CD4-positive, alpha-beta memory T cell (primary cell): ENCODE measurements at regions not wholly inside any gene's neighbourhood (a gene's known extent, or its start where the extent isn't known, plus 50 kb on each side); places are given as distances from the start of the nearest gene placed in this dataset.

Experiments
- CTCF ChIA-PET: fragments of 350-600 bp; sonication (Branson Sonifier 250); formaldehyde crosslinking; loops from one replicate; lab custom pipeline; 2021; ENCODE audit warnings: inconsistent platforms; ENCODE audit not compliant: partially characterized antibody; lab: Charles Lee
- POLR2A ChIA-PET: fragments of 350-600 bp; sonication (Branson Sonifier 250); formaldehyde crosslinking; loops from one replicate; lab custom pipeline; 2021; ENCODE audit not compliant: partially characterized antibody; lab: Charles Lee
- DNase-seq, 5 donors: peaks; one replicate each; pipeline versions ENCODE4 v3.0.0 to v3.0.0-alpha.2; 2020 to 2022; ENCODE audit warnings: mixed read lengths in 1 of 5
- H3K27ac ChIP-seq: one replicate; pipeline ENCODE4 v1.7.0; 2013; ENCODE audit warnings: low read depth, low read length
- H3K27me3 ChIP-seq: 2 replicates; pipeline ENCODE4 v1.7.0; 2013; ENCODE audit warnings: mild to moderate bottlenecking, low read length, moderate library complexity; ENCODE audit not compliant: insufficient read depth
- H3K36me3 ChIP-seq: 2 replicates; pipeline ENCODE4 v1.7.0; 2013; ENCODE audit warnings: mild to moderate bottlenecking, low read length, moderate library complexity; ENCODE audit not compliant: insufficient read depth
- H3K4me1 ChIP-seq: 2 replicates; pipeline ENCODE4 v1.7.0; 2013; ENCODE audit warnings: mild to moderate bottlenecking, low read length, moderate library complexity; ENCODE audit not compliant: insufficient read depth
- H3K4me3 ChIP-seq, 2 donors: one replicate each; pipeline ENCODE4 v1.7.0; 2013; ENCODE audit warnings: low read length in 2 of 2, mild to moderate bottlenecking in 1 of 2
- H3K9me3 ChIP-seq, 2 donors: one replicate each; pipeline ENCODE4 v1.7.0; 2013; ENCODE audit warnings: low read length in 2 of 2, control low read depth in 1 of 2; ENCODE audit not compliant: control insufficient read depth in 1 of 2
- H3K27ac Mint-ChIP-seq, 7 donors: one replicate each; pipeline ENCODE4 v1.8.0; 2020 to 2021; ENCODE audit warnings: mixed read lengths in 7 of 7, mild to moderate bottlenecking in 6 of 7, inconsistent platforms in 3 of 7, moderate library complexity in 3 of 7
- H3K27me3 Mint-ChIP-seq, 2 donors: one replicate each; pipeline ENCODE4 v1.8.0; 2020 to 2021; ENCODE audit warnings: mixed read lengths in 2 of 2
- H3K36me3 Mint-ChIP-seq, 2 donors: one replicate each; pipeline ENCODE4 v1.8.0; 2020 to 2021; ENCODE audit warnings: mixed read lengths in 2 of 2, inconsistent platforms in 1 of 2, mild to moderate bottlenecking in 1 of 2
- H3K4me1 Mint-ChIP-seq, 4 donors: one replicate each; pipeline ENCODE4 v1.8.0; 2020 to 2021; ENCODE audit warnings: mixed read lengths in 4 of 4, mild to moderate bottlenecking in 1 of 4
- H3K4me3 Mint-ChIP-seq, 8 donors: one replicate each; pipeline ENCODE4 v1.8.0; 2020 to 2021; ENCODE audit warnings: mixed read lengths in 8 of 8, mild to moderate bottlenecking in 7 of 8, moderate library complexity in 6 of 8, inconsistent platforms in 3 of 8
- H3K9me3 Mint-ChIP-seq, 8 donors: one replicate each; pipeline ENCODE4 v1.8.0; 2020 to 2021; ENCODE audit warnings: mixed read lengths in 8 of 8, mild to moderate bottlenecking in 5 of 8, inconsistent platforms in 3 of 8, moderate library complexity in 1 of 8
- intact Hi-C: fragments of 100-400 bp; cut with micrococcal nuclease; formaldehyde crosslinking; loops from one replicate; pipeline ENCODE4 v1.15.1; 2023

DNA sequence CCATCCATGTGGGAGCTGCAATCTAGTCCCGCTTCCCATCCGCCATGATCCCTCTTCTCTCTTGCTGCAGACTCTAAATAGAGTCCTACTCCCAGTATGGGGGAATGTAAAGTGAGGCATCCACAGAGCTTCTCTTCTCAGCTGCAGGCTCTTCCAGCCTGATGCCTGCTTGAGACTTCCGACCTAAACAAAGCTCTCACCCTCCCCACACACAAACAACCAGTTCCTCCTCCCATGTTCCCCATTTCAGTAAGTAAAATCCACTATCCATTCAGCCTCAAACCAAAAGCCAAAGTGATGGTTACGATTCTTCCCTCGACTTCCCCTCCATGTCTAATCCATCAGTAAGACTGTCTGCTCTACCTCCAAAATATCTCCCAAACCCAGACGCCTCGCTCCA lies 108.2 kb upstream of the NFE2L3 start:
- Histone ChIP-seq H3K9me3 (no peaks in the 10 kb centered on the region), H3K27ac (no peak overlapping the region), H3K27me3 (no peaks in the 10 kb centered on the region), H3K36me3 (no peaks in the 10 kb centered on the region), H3K4me3 (no peak overlapping the region), H3K4me1 (no peaks in the 10 kb centered on the region)
- no peak overlapping the region for H3K27ac Mint-ChIP-seq
- intact Hi-C loops: no loop called here
- H3K4me1 Mint-ChIP-seq: no peaks in the 10 kb centered on the region
- no peaks in the 10 kb centered on the region for H3K36me3 Mint-ChIP-seq
- CTCF ChIA-PET: no interaction called here
- POLR2A ChIA-PET: no interaction called here
- no peak for DNase-seq
- peaks cover 17 to 22% of the 10 kb centered on the region in 2 donors for H3K27me3 Mint-ChIP-seq
- no peaks in the 10 kb centered on the region for H3K9me3 Mint-ChIP-seq
- H3K4me3 Mint-ChIP-seq: no peak overlapping the region

- H3K4me3 Mint-ChIP-seq: no peak overlapping the region
- H3K4me1 ChIP-seq: no peaks in the 10 kb centered on the region
- ChIA-PET POLR2A (no interaction called here), CTCF (no interaction called here)
- H3K36me3 Mint-ChIP-seq: no peaks in the 10 kb centered on the region
- H3K4me3 ChIP-seq: no peak overlapping the region
- intact Hi-C loops: no loop called here
- peaks cover 17 to 20% of the 10 kb centered on the region in 2 donors for H3K27me3 Mint-ChIP-seq
- H3K27ac Mint-ChIP-seq: no peak overlapping the region
- H3K27me3 ChIP-seq: no peaks in the 10 kb centered on the region
- H3K4me1 Mint-ChIP-seq: no peaks in the 10 kb centered on the region
- no peaks in the 10 kb centered on the region for H3K9me3 ChIP-seq
- H3K9me3 Mint-ChIP-seq: no peaks in the 10 kb centered on the region
- no peak overlapping the region for H3K27ac ChIP-seq
- DNase-seq: no peak
- H3K36me3 ChIP-seq: no peaks in the 10 kb centered on the region
Measured at GRCh38 chr7:26044320-26044719, 107.7 kb upstream of the NFE2L3 start.

GRCh38 chr7:26046150-26046549 lies 105.8 kb upstream of the NFE2L3 start:
- Histone ChIP-seq H3K9me3 (no peaks in the 10 kb centered on the region), H3K27me3 (no peaks in the 10 kb centered on the region), H3K36me3 (no peaks in the 10 kb centered on the region), H3K4me1 (no peaks in the 10 kb centered on the region), H3K27ac (no peak overlapping the region), H3K4me3 (no peak overlapping the region)
- CTCF ChIA-PET: no interaction called here
- intact Hi-C loops: no loop called here
- Mint-ChIP-seq H3K27ac (no peak overlapping the region), H3K4me1 (no peaks in the 10 kb centered on the region), H3K27me3 (peaks cover 17 to 21% of the 10 kb centered on the region in 2 donors), H3K4me3 (no peak overlapping the region), H3K9me3 (peaks cover 0 to 4% (median 0%) of the 10 kb centered on the region in 8 donors), H3K36me3 (no peaks in the 10 kb centered on the region)
- DNase-seq: no peak
- POLR2A ChIA-PET: no interaction called here

DNA sequence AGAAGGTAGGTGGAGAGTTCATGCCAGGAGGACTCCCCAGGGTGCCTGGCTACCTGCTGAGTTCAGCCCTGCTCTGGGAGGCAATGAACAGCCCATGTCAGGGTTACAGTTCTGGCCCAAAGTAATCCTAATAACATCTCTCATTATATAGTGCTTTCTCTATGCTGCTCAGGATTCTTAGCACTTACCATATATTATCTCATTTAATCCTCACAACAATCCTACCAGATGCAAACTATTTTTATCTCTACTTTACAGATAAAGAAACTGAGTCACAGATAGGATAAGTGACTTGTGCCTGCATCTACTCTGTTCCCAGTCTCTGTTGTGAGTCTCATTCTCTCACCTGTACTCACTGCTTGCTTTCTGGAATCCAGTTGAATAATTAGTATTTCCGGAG lies 105.1 kb upstream of the NFE2L3 start:
- POLR2A ChIA-PET: no interaction called here
- Histone ChIP-seq H3K4me3 (no peak overlapping the region), H3K36me3 (no peaks in the 10 kb centered on the region), H3K27ac (no peak overlapping the region), H3K4me1 (no peaks in the 10 kb centered on the region), H3K27me3 (no peaks in the 10 kb centered on the region), H3K9me3 (no peaks in the 10 kb centered on the region)
- no peak overlapping the region for H3K27ac Mint-ChIP-seq
- peaks cover 19 to 24% of the 10 kb centered on the region in 2 donors for H3K27me3 Mint-ChIP-seq
- CTCF ChIA-PET: no interaction called here
- no peaks in the 10 kb centered on the region for H3K36me3 Mint-ChIP-seq
- H3K9me3 Mint-ChIP-seq: peaks cover 0 to 4% (median 0%) of the 10 kb centered on the region in 8 donors
- DNase-seq: no peak
- H3K4me3 Mint-ChIP-seq: no peak overlapping the region
- intact Hi-C loops: no loop called here
- no peaks in the 10 kb centered on the region for H3K4me1 Mint-ChIP-seq

- Mint-ChIP-seq H3K4me1 (no peaks in the 10 kb centered on the region), H3K9me3 (peaks cover 0 to 11% (median 3%) of the 10 kb centered on the region in 8 donors), H3K36me3 (no peaks in the 10 kb centered on the region), H3K4me3 (no peak overlapping the region), H3K27me3 (peaks cover 22 to 28% of the 10 kb centered on the region in 2 donors), H3K27ac (no peak overlapping the region)
- Histone ChIP-seq H3K4me1 (no peaks in the 10 kb centered on the region), H3K9me3 (no peaks in the 10 kb centered on the region), H3K27ac (no peak overlapping the region), H3K36me3 (no peaks in the 10 kb centered on the region), H3K27me3 (no peaks in the 10 kb centered on the region), H3K4me3 (no peak overlapping the region)
- no peak for DNase-seq
- intact Hi-C loops: no loop called here
- ChIA-PET CTCF (interaction anchor here (1.1 to 3.0 kb wide), 2 partner anchors 11 to 15 kb away, joined by 3 to 11 read pairs; no protein-coding TSS in a partner anchor), POLR2A (no interaction called here)
Measured at GRCh38 chr7:26048663-26049062, 103.3 kb upstream of the NFE2L3 start.

GRCh38 chr7:26049081-26049480 lies 102.9 kb upstream of the NFE2L3 start:
- Mint-ChIP-seq H3K36me3 (no peaks in the 10 kb centered on the region), H3K27me3 (peaks cover 18 to 26% of the 10 kb centered on the region in 2 donors), H3K4me3 (no peak overlapping the region), H3K4me1 (no peaks in the 10 kb centered on the region), H3K9me3 (peaks cover 0 to 15% (median 3%) of the 10 kb centered on the region in 8 donors), H3K27ac (no peak overlapping the region)
- ChIA-PET POLR2A (no interaction called here), CTCF (interaction anchor here (1.1 to 3.0 kb wide), 2 partner anchors 11 to 15 kb away, joined by 3 to 11 read pairs; no protein-coding TSS in a partner anchor)
- Histone ChIP-seq H3K27me3 (no peaks in the 10 kb centered on the region), H3K4me1 (no peaks in the 10 kb centered on the region), H3K4me3 (no peak overlapping the region), H3K27ac (no peak overlapping the region), H3K36me3 (no peaks in the 10 kb centered on the region), H3K9me3 (no peaks in the 10 kb centered on the region)
- no peak for DNase-seq
- intact Hi-C loops: no loop called here

GRCh38 chr7:26051021-26051420 lies 101.0 kb upstream of the NFE2L3 start:
- H3K27ac Mint-ChIP-seq: no peak overlapping the region
- H3K9me3 ChIP-seq: no peaks in the 10 kb centered on the region
- CTCF ChIA-PET: interaction anchor here (1.0 to 3.0 kb wide), 3 partner anchors 9 to 791 kb away, joined by 3 to 11 read pairs (median 6); no protein-coding TSS in a partner anchor

More at GRCh38 chr7:26051021-26051420, 101.0 kb upstream of the NFE2L3 start:
- Mint-ChIP-seq H3K27me3 (peaks cover 25 to 33% of the 10 kb centered on the region in 2 donors), H3K36me3 (no peaks in the 10 kb centered on the region), H3K4me3 (no peak overlapping the region), H3K4me1 (no peaks in the 10 kb centered on the region), H3K9me3 (peaks cover 0 to 22% (median 5%) of the 10 kb centered on the region in 8 donors)
- DNase-seq: no peak
- intact Hi-C loops: no loop called here
- Histone ChIP-seq H3K27ac (no peak overlapping the region), H3K4me3 (no peak overlapping the region), H3K4me1 (no peaks in the 10 kb centered on the region), H3K27me3 (no peaks in the 10 kb centered on the region), H3K36me3 (no peaks in the 10 kb centered on the region)
- POLR2A ChIA-PET: no interaction called here
